ES-I3 (cell line): ENCODE measurements at regions not wholly inside any gene's neighbourhood (a gene's known extent, or its start where the extent isn't known, plus 50 kb on each side); places are given as distances from the start of the nearest gene placed in this dataset.

ENCODE experiments used
- H3K36me3 ChIP-seq: 2 replicates; pipeline ENCODE4 v1.6.1; 2013; ENCODE audit warnings: mild to moderate bottlenecking, low read length, control low read depth, moderate library complexity; ENCODE audit not compliant: insufficient read depth
- H3K4me1 ChIP-seq: 2 replicates; pipeline ENCODE4 v1.6.1; 2013; ENCODE audit warnings: mild to moderate bottlenecking, control low read depth, low read length; ENCODE audit not compliant: insufficient read depth
- H3K9ac ChIP-seq: 2 replicates; pipeline ENCODE4 v1.6.1; 2013; ENCODE audit warnings: low read depth, mild to moderate bottlenecking, low read length, moderate library complexity
- H3K9me3 ChIP-seq: 2 replicates; pipeline ENCODE4 v1.6.1; 2013; ENCODE audit warnings: mild to moderate bottlenecking, low read length, moderate library complexity; ENCODE audit not compliant: control insufficient read depth, insufficient read depth

- Histone ChIP-seq H3K9ac (no peak overlapping the region), H3K9me3 (no peaks in the 10 kb centered on the region), H3K4me1 (peaks cover 12% of the 10 kb centered on the region; the same call in 1 of the 2 replicates), H3K36me3 (peaks cover 2% of the 10 kb centered on the region; the same call in 1 of the 2 replicates)
These were observed 186.2 kb upstream of the PRKCQ start for GRCh38 chr10:6766131-6766801.

GRCh38 chr10:6763423-6763822 lies 183.3 kb upstream of the PRKCQ start:
- Histone ChIP-seq H3K4me1 (peaks cover 12% of the 10 kb centered on the region; the same call in 1 of the 2 replicates), H3K9me3 (no peaks in the 10 kb centered on the region), H3K9ac (no peak overlapping the region), H3K36me3 (no peaks in the 10 kb centered on the region)

- H3K36me3 ChIP-seq = no peaks in the 10 kb centered on the region
- H3K9ac ChIP-seq = no peak overlapping the region
- no peaks in the 10 kb centered on the region for H3K9me3 ChIP-seq
- H3K4me1 ChIP-seq = peaks cover 12% of the 10 kb centered on the region; the same call in 1 of the 2 replicates
These were observed 182.9 kb upstream of the PRKCQ start for GRCh38 chr10:6763001-6763400.

GRCh38 chr10:6759961-6760360 lies 179.9 kb upstream of the PRKCQ start:
- no peak overlapping the region for H3K9ac ChIP-seq

GRCh38 chr10:6757158-6757557 lies 177.1 kb upstream of the PRKCQ start:
- H3K4me1 ChIP-seq = peaks cover 28% of the 10 kb centered on the region
- H3K9me3 ChIP-seq = no peaks in the 10 kb centered on the region
- no peak overlapping the region for H3K9ac ChIP-seq
- no peaks in the 10 kb centered on the region for H3K36me3 ChIP-seq

More at GRCh38 chr10:6759961-6760360, 179.9 kb upstream of the PRKCQ start:
- H3K9me3 ChIP-seq = no peaks in the 10 kb centered on the region
- no peaks in the 10 kb centered on the region for H3K36me3 ChIP-seq
- H3K4me1 ChIP-seq = peaks cover 30% of the 10 kb centered on the region

- no peaks in the 10 kb centered on the region for H3K36me3 ChIP-seq
- H3K4me1 ChIP-seq = peaks cover 28% of the 10 kb centered on the region
- no peak overlapping the region for H3K9ac ChIP-seq
- H3K9me3 ChIP-seq = no peaks in the 10 kb centered on the region
These were observed 176.6 kb upstream of the PRKCQ start for GRCh38 chr10:6756716-6757115.

GRCh38 chr10:6755781-6756460 lies 175.8 kb upstream of the PRKCQ start:
- H3K4me1 ChIP-seq = peaks cover 28% of the 10 kb centered on the region
- H3K36me3 ChIP-seq = no peaks in the 10 kb centered on the region
- H3K9ac ChIP-seq = no peak overlapping the region
- peaks cover 4% of the 10 kb centered on the region; the same call in 1 of the 2 replicates for H3K9me3 ChIP-seq

GRCh38 chr10:6753644-6754043 lies 173.6 kb upstream of the PRKCQ start:
- no peak overlapping the region for H3K9ac ChIP-seq
- H3K4me1 ChIP-seq = peaks cover 28% of the 10 kb centered on the region
- H3K36me3 ChIP-seq = no peaks in the 10 kb centered on the region
- peaks cover 4% of the 10 kb centered on the region; the same call in 1 of the 2 replicates for H3K9me3 ChIP-seq

- H3K9ac ChIP-seq = no peak overlapping the region
- H3K36me3 ChIP-seq = no peaks in the 10 kb centered on the region
- peaks cover 4% of the 10 kb centered on the region; the same call in 1 of the 2 replicates for H3K9me3 ChIP-seq
- H3K4me1 ChIP-seq = peaks cover 24% of the 10 kb centered on the region
These were observed 171.3 kb upstream of the PRKCQ start for GRCh38 chr10:6751363-6751762.

- Histone ChIP-seq H3K36me3 (no peaks in the 10 kb centered on the region), H3K9me3 (peaks cover 4% of the 10 kb centered on the region; the same call in 1 of the 2 replicates), H3K4me1 (peaks cover 5% of the 10 kb centered on the region; the same call in 1 of the 2 replicates), H3K9ac (no peak overlapping the region)
These were observed 169.0 kb upstream of the PRKCQ start for GRCh38 chr10:6748981-6749635.

GRCh38 chr10:6748029-6748428 lies 168.0 kb upstream of the PRKCQ start:
- Histone ChIP-seq H3K9me3 (peaks cover 4% of the 10 kb centered on the region; the same call in 1 of the 2 replicates), H3K9ac (no peak overlapping the region), H3K36me3 (no peaks in the 10 kb centered on the region), H3K4me1 (peaks cover 8% of the 10 kb centered on the region)

GRCh38 chr10:6746782-6747181 lies 166.7 kb upstream of the PRKCQ start:
- Histone ChIP-seq H3K4me1 (peaks cover 8% of the 10 kb centered on the region), H3K9me3 (peaks cover 4% of the 10 kb centered on the region; the same call in 1 of the 2 replicates), H3K9ac (no peak overlapping the region), H3K36me3 (no peaks in the 10 kb centered on the region)

GRCh38 chr10:6743291-6743849 lies 163.3 kb upstream of the PRKCQ start:
- no peak overlapping the region for H3K9ac ChIP-seq
- no peaks in the 10 kb centered on the region for H3K36me3 ChIP-seq
- H3K9me3 ChIP-seq = no peaks in the 10 kb centered on the region
- peaks cover 10% of the 10 kb centered on the region for H3K4me1 ChIP-seq

GRCh38 chr10:6741541-6741941 lies 161.5 kb upstream of the PRKCQ start:
- Histone ChIP-seq H3K9ac (no peak overlapping the region), H3K9me3 (no peaks in the 10 kb centered on the region), H3K4me1 (peaks cover 18% of the 10 kb centered on the region), H3K36me3 (no peaks in the 10 kb centered on the region)
